Eye (tissue), 1 donor: ENCODE measurements at regions not wholly inside any gene's neighbourhood (a gene's known extent, or its start where the extent isn't known, plus 50 kb on each side); places are given as distances from the start of the nearest gene placed in this dataset.

Experiments
- DNase-seq: peaks from one replicate; pipeline ENCODE4 v3.0.0-alpha.2; 2015

GRCh38 chr1:187092104-187092503 is 263.4 kb downstream of the PLA2G4A start:
- no peak for DNase-seq

- no peak for DNase-seq
These were observed 267.9 kb downstream of the PLA2G4A start for GRCh38 chr1:187096689-187097088.

- no peak for DNase-seq
These were observed 281.6 kb downstream of the PLA2G4A start for GRCh38 chr1:187110351-187110750.

- no peak for DNase-seq
These were observed 286.0 kb downstream of the PLA2G4A start for GRCh38 chr1:187114792-187115191.

GRCh38 chr1:187121661-187122060 is 292.9 kb downstream of the PLA2G4A start:
- DNase-seq: no peak

GRCh38 chr1:187122566-187122965 is 293.8 kb downstream of the PLA2G4A start:
- DNase-seq: no peak

- DNase-seq: no peak
These were observed 300.4 kb downstream of the PLA2G4A start for GRCh38 chr1:187129132-187129531.

- no peak for DNase-seq
These were observed 315.0 kb downstream of the PLA2G4A start for GRCh38 chr1:187143783-187144182.

- no peak for DNase-seq
These were observed 317.6 kb downstream of the PLA2G4A start for GRCh38 chr1:187146388-187146787.

GRCh38 chr1:187151555-187151954 is 322.8 kb downstream of the PLA2G4A start:
- DNase-seq: no peak

- no peak for DNase-seq
These were observed 324.3 kb downstream of the PLA2G4A start for GRCh38 chr1:187153047-187153446.

GRCh38 chr1:187157115-187157514 is 328.4 kb downstream of the PLA2G4A start:
- DNase-seq: no peak

- no peak for DNase-seq
These were observed 328.8 kb downstream of the PLA2G4A start for GRCh38 chr1:187157552-187157951.

GRCh38 chr1:187167555-187167954 is 338.8 kb downstream of the PLA2G4A start:
- no peak for DNase-seq

GRCh38 chr1:187168297-187168696 is 339.5 kb downstream of the PLA2G4A start:
- peak; percentile 4 for DNase-seq

GRCh38 chr1:187185389-187185788 is 356.6 kb downstream of the PLA2G4A start:
- DNase-seq: no peak

GRCh38 chr1:187197685-187198084 is 368.9 kb downstream of the PLA2G4A start:
- no peak for DNase-seq

GRCh38 chr1:187203257-187203656 is 374.5 kb downstream of the PLA2G4A start:
- no peak for DNase-seq

GRCh38 chr1:187212377-187212776 is 383.6 kb downstream of the PLA2G4A start:
- no peak for DNase-seq

- DNase-seq: no peak
These were observed 397.6 kb downstream of the PLA2G4A start for GRCh38 chr1:187226396-187226795.

- no peak for DNase-seq
These were observed 400.0 kb downstream of the PLA2G4A start for GRCh38 chr1:187228790-187229189.

GRCh38 chr1:187229496-187229895 is 400.7 kb downstream of the PLA2G4A start:
- no peak for DNase-seq

- no peak for DNase-seq
These were observed 406.0 kb downstream of the PLA2G4A start for GRCh38 chr1:187234706-187235105.

- DNase-seq: no peak
These were observed 407.4 kb downstream of the PLA2G4A start for GRCh38 chr1:187236199-187236598.

- DNase-seq: no peak
These were observed 407.9 kb downstream of the PLA2G4A start for GRCh38 chr1:187236676-187237075.

- DNase-seq: no peak
These were observed 408.8 kb downstream of the PLA2G4A start for GRCh38 chr1:187237542-187237941.
